Endothelial cell of umbilical vein (primary cell): ENCODE measurements at regions not wholly inside any gene's neighbourhood (a gene's known extent, or its start where the extent isn't known, plus 50 kb on each side); places are given as distances from the start of the nearest gene placed in this dataset.

ENCODE experiments used
- BruUV-seq: library from RNA; stranded (reverse); fragments of 400-500 nt; replicated peaks from 2 replicates; lab custom pipeline; 2021; lab: Mats Ljungman, UMichigan
- CTCF ChIA-PET: fragments of 300-600, 350-600 bp; sonication (Branson Sonifier 250); formaldehyde crosslinking; loops from one replicate; lab custom pipeline; 2021; ENCODE audit warnings: antibody characterized with exemption, inconsistent platforms; lab: Charles Lee
- POLR2A ChIA-PET: fragments of 300-600, 350-600 bp; sonication (Branson Sonifier 250); formaldehyde crosslinking; loops from one replicate; lab custom pipeline; 2021; ENCODE audit warnings: antibody characterized with exemption, inconsistent platforms; lab: Charles Lee
- DNase-seq: peaks from one replicate; pipeline ENCODE4 v3.0.0-alpha.2; 2011; ENCODE audit warnings: low read depth, low spot score
- FAIRE-seq: peaks from 2 replicates; lab custom pipeline; 2011; peaks lifted over from hg19 to GRCh38; lab: Jason Lieb, UNC
- H2AFZ ChIP-seq: 2 replicates; pipeline ENCODE4 v1.6.0; 2012; ENCODE audit warnings: low read depth, low read length, control low read depth, inconsistent platforms
- H3K27ac ChIP-seq: 2 replicates; pipeline ENCODE4 v1.5.1; 2011; ENCODE audit warnings: low read depth, mild to moderate bottlenecking, control low read depth, low read length, moderate library complexity; ENCODE audit not compliant: insufficient read depth
- H3K27me3 ChIP-seq, 2 experiments: 2 replicates each; pipeline versions ENCODE4 v1.6.0 to v1.6.1; 2011; ENCODE audit warnings: low read length in 2 of 2, mixed read lengths in 1 of 2; ENCODE audit not compliant: control insufficient read depth in 2 of 2, insufficient read depth in 2 of 2
- H3K36me3 ChIP-seq, 2 experiments: 2 replicates in 1 of 2; 3 replicates in 1 of 2; pipeline ENCODE4 v1.5.1; 2011; ENCODE audit warnings: low read length in 2 of 2, mild to moderate bottlenecking in 1 of 2, moderate library complexity in 1 of 2; ENCODE audit not compliant: control insufficient read depth in 2 of 2, insufficient read depth in 2 of 2; ENCODE audit errors: extremely low read depth in 1 of 2
- H3K4me1 ChIP-seq: 3 replicates; pipeline ENCODE4 v1.5.1; 2011; ENCODE audit warnings: mild to moderate bottlenecking, low read length; ENCODE audit not compliant: control insufficient read depth, insufficient read depth; ENCODE audit errors: extremely low read depth
- H3K4me2 ChIP-seq: 2 replicates; pipeline ENCODE4 v1.6.1; 2011; ENCODE audit warnings: low read length, control low read depth, mixed read lengths; ENCODE audit not compliant: insufficient read depth
- H3K4me3 ChIP-seq, 3 experiments: fragments of 200-600 bp in 1 of 3; sonication (generic), shearing (Covaris generic) in 1 of 3; replicated peaks in 1 of 3; 2 replicates each; pipeline ENCODE4 v1.5.1; 2011 to 2016; ENCODE audit warnings: control low read depth in 3 of 3, low read length in 3 of 3, mild to moderate bottlenecking in 2 of 3, inconsistent platforms in 1 of 3, low read depth in 1 of 3, moderate library complexity in 1 of 3; ENCODE audit not compliant: insufficient read depth in 1 of 3
- H3K79me2 ChIP-seq: 2 replicates; pipeline ENCODE4 v1.6.0; 2012; ENCODE audit warnings: low read length, inconsistent platforms; ENCODE audit not compliant: control insufficient read depth, insufficient read depth
- H3K9ac ChIP-seq: replicated peaks from 2 replicates; pipeline ENCODE3; 2011; ENCODE audit warnings: low read length, control low read depth; ENCODE audit not compliant: insufficient read depth; ENCODE audit errors: extremely low read depth
- H3K9me1 ChIP-seq: replicated peaks from 3 replicates; pipeline ENCODE4 v1.6.0; 2011; ENCODE audit warnings: mild to moderate bottlenecking, low read length; ENCODE audit not compliant: control insufficient read depth, insufficient read depth; ENCODE audit errors: extremely low read depth
- H3K9me3 ChIP-seq: replicated peaks from 2 replicates; pipeline ENCODE4 v1.5.1; 2012; ENCODE audit warnings: low read length, inconsistent platforms; ENCODE audit not compliant: control insufficient read depth, insufficient read depth
- H4K20me1 ChIP-seq: replicated peaks from 2 replicates; pipeline ENCODE3; 2011; ENCODE audit warnings: mild to moderate bottlenecking, low read length; ENCODE audit not compliant: control insufficient read depth, insufficient read depth; ENCODE audit errors: extremely low read depth
- CTCF ChIP-seq, 2 donors: IDR thresholded peaks; 1 replicate in 1 of 2; 2 replicates in 1 of 2; pipeline ENCODE4 v1.5.1; 2011; ENCODE audit warnings: low read length in 2 of 2, mild to moderate bottlenecking in 2 of 2, moderate library complexity in 2 of 2, control low read depth in 1 of 2, inconsistent platforms in 1 of 2, low read depth in 1 of 2; ENCODE audit not compliant: insufficient read depth in 1 of 2; ENCODE audit errors: extremely low read depth in 1 of 2
- EZH2 ChIP-seq: IDR thresholded peaks from 2 replicates; pipeline ENCODE4 v1.6.1; 2012; ENCODE audit warnings: borderline replicate concordance, low read depth, mild to moderate bottlenecking, moderate library complexity, low read length, inconsistent platforms; ENCODE audit not compliant: severe bottlenecking
- FOS ChIP-seq: IDR thresholded peaks from 2 replicates; pipeline ENCODE4 v1.6.1; 2011; ENCODE audit warnings: mild to moderate bottlenecking, low read length, moderate library complexity, borderline replicate concordance; ENCODE audit not compliant: insufficient read depth
- GATA2 ChIP-seq: IDR thresholded peaks from 2 replicates; pipeline ENCODE4 v1.7.0; 2011; ENCODE audit warnings: low read depth, mild to moderate bottlenecking, moderate library complexity, mixed read lengths, low read length; ENCODE audit not compliant: insufficient read length, insufficient read depth
- JUN ChIP-seq: IDR thresholded peaks from 2 replicates; pipeline ENCODE4 v1.6.1; 2011; ENCODE audit warnings: borderline replicate concordance, low read depth; ENCODE audit not compliant: insufficient read length, insufficient read depth
- MAX ChIP-seq: IDR thresholded peaks from 2 replicates; pipeline ENCODE4 v1.6.1; 2011; ENCODE audit not compliant: insufficient read depth, insufficient read length
- MYC ChIP-seq: IDR thresholded peaks from one replicate; pipeline ENCODE4 v1.6.1; 2011; ENCODE audit warnings: mild to moderate bottlenecking, low read depth, low read length
- POLR2A ChIP-seq: IDR thresholded peaks from 2 replicates; pipeline ENCODE4 v1.6.1; 2012; ENCODE audit warnings: low read depth, mild to moderate bottlenecking, control low read depth, low read length
- POLR2AphosphoS5 ChIP-seq: IDR thresholded peaks from 2 replicates; pipeline ENCODE4 v1.6.1; 2012; ENCODE audit warnings: low read depth, mild to moderate bottlenecking, control low read depth, low read length, moderate library complexity; ENCODE audit not compliant: insufficient read depth
- dilution Hi-C: fragments of 300-500 bp; cut with MboI; formaldehyde crosslinking; loops from one replicate; pipeline ENCODE4 v1.15.0; 2019; ENCODE audit warnings: low sequenced_read_pairs; ENCODE audit not compliant: extremely low pct_ligation_motif_present
- intact Hi-C: fragments of 100-400 bp; cut with micrococcal nuclease; formaldehyde crosslinking; loops from one replicate; pipeline ENCODE4 v1.10.0; 2022

GRCh38 chr6:141361559-141361958 is 771.2 kb upstream of the GJE1 start:
- Histone ChIP-seq H3K4me1 (no peaks in the 10 kb centered on the region), H4K20me1 (no peaks in the 10 kb centered on the region), H3K36me3 (no peaks in the 10 kb centered on the region), H3K9me1 (no peaks in the 10 kb centered on the region), H3K79me2 (no peaks in the 10 kb centered on the region), H3K9me3 (no peaks in the 10 kb centered on the region), H3K27ac (no peak overlapping the region), H2AFZ (no peak overlapping the region), H3K4me2 (no peak overlapping the region), H3K27me3 (no peaks in the 10 kb centered on the region), H3K9ac (no peak overlapping the region), H3K4me3 (no peak overlapping the region)
- FAIRE-seq, result no peak
- dilution Hi-C loops, result no loop called here
- ChIA-PET POLR2A (no interaction called here), CTCF (interaction anchor here (1.6 kb wide), 1 partner anchor 40 kb away, joined by 3 read pairs; no protein-coding TSS in a partner anchor)
- intact Hi-C loops, result no loop called here
- DNase-seq, result no peak
- BruUV-seq, result no TSS peak
- TF ChIP-seq CTCF (IDR thresholded peaks at IDR 0.05; ENCODE audit: extremely low read depth in 1 of 2, insufficient read depth in 1 of 2, low read depth in 1 of 2, low read length in 2 of 2) (no peak), FOS (no peak), GATA2 (no peak), JUN (no peak), EZH2 (no peak), MAX (no peak), MYC (no peak), POLR2AphosphoS5 (no peak), POLR2A (no peak)
